ENCODE measurements at regions not wholly inside any gene's neighbourhood (a gene's known extent, or its start where the extent isn't known, plus 50 kb on each side); places are given as distances from the start of the nearest gene placed in this dataset.
"Not testable (repeated sequence)": the region's sequence is repeated elsewhere in the genome, so short reads cannot be mapped to it uniquely, and the experiment has no call there.

DNA sequence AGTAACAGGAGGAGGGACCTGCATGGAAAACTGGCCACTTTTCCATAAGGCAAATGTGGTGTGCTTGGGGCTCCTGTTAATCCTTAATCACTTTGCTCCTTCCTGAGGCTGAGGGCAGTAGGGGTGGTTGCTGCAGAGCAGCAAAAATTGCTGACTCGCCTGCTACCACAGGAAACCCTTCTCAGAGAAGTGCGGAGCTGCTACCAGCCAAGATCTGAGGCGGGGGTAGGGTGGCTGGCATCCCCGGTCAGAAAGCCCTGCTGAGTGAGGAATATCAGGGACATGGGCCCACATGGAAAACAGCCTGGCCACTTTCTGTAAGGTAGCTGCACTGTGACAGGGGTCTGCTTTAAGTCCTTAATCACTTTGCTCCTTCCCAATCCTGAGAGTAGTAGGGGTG is 192.4 kb upstream of the GHR start:
- Histone ChIP-seq H3K4me3 (no peak overlapping the region), H3K27ac (no peak overlapping the region), H4K20me1 (no peaks in the 10 kb centered on the region), H3K4me1 (no peaks in the 10 kb centered on the region), H3K9me3 (no peaks in the 10 kb centered on the region), H3K4me2 (no peak overlapping the region), H3K36me3 (no peaks in the 10 kb centered on the region), H3K27me3 (no peaks in the 10 kb centered on the region), H3K9ac (no peak overlapping the region)
- no peak for TF ChIP-seq Cebpa-rat (IDR thresholded peaks at IDR 0.05)

GRCh38 chr5:42235241-42235640 is 188.0 kb upstream of the GHR start:
- TF ChIP-seq Cebpa-rat (IDR thresholded peaks at IDR 0.05), result no peak
- Histone ChIP-seq H3K9me3 (no peaks in the 10 kb centered on the region), H3K27ac (no peak overlapping the region), H3K36me3 (no peaks in the 10 kb centered on the region), H3K4me3 (no peak overlapping the region), H3K9ac (no peak overlapping the region), H3K4me1 (no peaks in the 10 kb centered on the region), H3K27me3 (no peaks in the 10 kb centered on the region), H4K20me1 (no peaks in the 10 kb centered on the region), H3K4me2 (no peak overlapping the region)

GRCh38 chr5:42235837-42236236 is 187.4 kb upstream of the GHR start:
- no peak for TF ChIP-seq Cebpa-rat (IDR thresholded peaks at IDR 0.05)
- no peaks in the 10 kb centered on the region for H4K20me1 ChIP-seq
- no peaks in the 10 kb centered on the region for H3K4me1 ChIP-seq
- no peaks in the 10 kb centered on the region for H3K36me3 ChIP-seq
- no peaks in the 10 kb centered on the region for H3K9me3 ChIP-seq
- H3K27ac ChIP-seq, result no peak overlapping the region
- no peak overlapping the region for H3K9ac ChIP-seq
- H3K4me2 ChIP-seq, result no peak overlapping the region
- no peaks in the 10 kb centered on the region for H3K27me3 ChIP-seq
- H3K4me3 ChIP-seq, result no peak overlapping the region

- Histone ChIP-seq H3K36me3 (no peaks in the 10 kb centered on the region), H3K27me3 (no peaks in the 10 kb centered on the region), H3K27ac (no peak overlapping the region), H3K9me3 (no peaks in the 10 kb centered on the region), H3K9ac (no peak overlapping the region), H3K4me2 (no peak overlapping the region), H3K4me3 (no peak overlapping the region), H4K20me1 (no peaks in the 10 kb centered on the region), H3K4me1 (no peaks in the 10 kb centered on the region)
- no peak for TF ChIP-seq Cebpa-rat (IDR thresholded peaks at IDR 0.05)
These were observed 181.6 kb upstream of the GHR start for GRCh38 chr5:42241636-42242035.

- no peak for TF ChIP-seq Cebpa-rat (IDR thresholded peaks at IDR 0.05)
- Histone ChIP-seq H3K36me3 (no peaks in the 10 kb centered on the region), H3K4me3 (no peak overlapping the region), H3K9me3 (no peaks in the 10 kb centered on the region), H4K20me1 (no peaks in the 10 kb centered on the region), H3K27ac (no peak overlapping the region), H3K4me2 (no peak overlapping the region), H3K4me1 (no peaks in the 10 kb centered on the region), H3K27me3 (no peaks in the 10 kb centered on the region), H3K9ac (no peak overlapping the region)
These were observed 181.0 kb upstream of the GHR start for GRCh38 chr5:42242210-42242609.

DNA sequence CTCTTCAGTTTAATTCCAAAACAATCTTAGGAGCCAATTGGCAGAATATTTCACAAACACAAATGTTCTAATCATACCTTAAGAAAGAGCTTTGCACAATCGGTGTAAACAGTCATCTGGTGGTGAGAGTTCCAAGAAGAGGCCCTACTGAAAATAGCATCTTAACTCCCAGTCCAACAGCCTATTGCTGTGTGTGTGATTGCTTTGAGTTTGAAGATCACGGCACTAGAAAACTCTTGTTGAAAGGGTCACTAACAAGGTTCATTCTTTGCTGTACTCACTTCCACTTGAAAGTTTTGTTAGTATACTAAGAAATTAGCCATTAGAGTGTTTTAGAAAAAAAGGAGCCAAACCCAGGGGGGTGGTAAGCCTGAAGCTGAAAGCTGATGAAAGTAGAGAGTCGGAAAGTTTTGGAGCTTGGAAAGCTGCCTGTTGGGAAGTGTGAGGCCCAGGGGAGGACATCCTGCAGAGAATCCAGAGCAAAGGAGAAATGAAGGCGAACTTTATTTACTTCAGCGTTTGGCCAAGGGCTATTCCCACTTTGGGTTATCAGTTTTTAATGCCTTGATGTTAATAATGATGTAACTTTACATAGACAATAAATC is 180.3 kb upstream of the GHR start:
- Histone ChIP-seq H3K36me3 (no peaks in the 10 kb centered on the region), H3K4me2 (no peak overlapping the region), H3K27ac (no peak overlapping the region), H3K27me3 (no peaks in the 10 kb centered on the region), H3K4me1 (no peaks in the 10 kb centered on the region), H3K9ac (no peak overlapping the region), H4K20me1 (no peaks in the 10 kb centered on the region), H3K4me3 (no peak overlapping the region), H3K9me3 (no peaks in the 10 kb centered on the region)
- TF ChIP-seq Cebpa-rat (IDR thresholded peaks at IDR 0.05), result no peak

DNA sequence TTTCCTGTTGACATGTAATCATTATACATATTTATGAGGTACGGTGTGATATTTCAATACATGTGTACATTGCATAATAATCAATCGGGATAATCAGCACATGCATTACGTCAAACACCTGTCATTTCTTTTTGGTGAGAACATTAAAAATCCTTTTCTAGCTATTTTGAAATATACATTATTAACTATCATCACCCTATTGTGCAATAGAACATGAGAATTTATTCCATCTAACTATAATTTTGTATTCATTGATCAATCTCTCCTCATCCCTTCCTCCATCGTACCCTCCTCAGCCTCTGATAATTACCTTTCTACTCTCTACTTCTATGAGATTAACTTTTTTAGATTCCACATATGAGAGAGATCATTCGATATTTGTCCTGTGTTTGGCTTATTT is 170.9 kb upstream of the GHR start:
- H3K27me3 ChIP-seq, result no peaks in the 10 kb centered on the region
- no peaks in the 10 kb centered on the region for H3K4me1 ChIP-seq
- no peaks in the 10 kb centered on the region for H4K20me1 ChIP-seq
- TF ChIP-seq Cebpa-rat (IDR thresholded peaks at IDR 0.05), result no peak
- H3K36me3 ChIP-seq, result no peaks in the 10 kb centered on the region
- H3K27ac ChIP-seq, result no peak overlapping the region
- H3K9me3 ChIP-seq, result no peaks in the 10 kb centered on the region
- H3K4me2 ChIP-seq, result no peak overlapping the region
- no peak overlapping the region for H3K9ac ChIP-seq
- no peak overlapping the region for H3K4me3 ChIP-seq

DNA sequence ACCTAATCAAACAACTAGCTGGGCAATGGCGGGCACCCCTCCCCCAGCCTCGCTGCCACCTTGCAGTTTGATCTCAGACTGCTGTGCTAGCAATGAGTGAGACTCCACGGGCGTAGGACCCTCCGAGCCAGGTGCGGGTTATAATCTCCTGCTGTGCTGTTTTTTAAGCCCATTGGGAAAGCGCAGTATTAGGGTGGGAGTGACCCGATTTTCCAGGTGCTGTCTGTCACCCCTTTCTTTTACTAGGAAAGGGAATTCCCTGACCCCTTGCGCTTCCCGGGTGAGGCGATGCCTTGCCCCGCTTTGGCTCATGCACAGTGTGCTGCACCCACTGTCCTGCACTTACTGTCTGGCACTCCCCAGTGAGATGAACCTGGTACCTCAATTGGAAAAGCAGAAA is 163.3 kb upstream of the GHR start:
- H3K4me3 ChIP-seq, H3K4me2 ChIP-seq, H4K20me1 ChIP-seq, H3K27me3 ChIP-seq, H3K9ac ChIP-seq, H3K9me3 ChIP-seq, H3K27ac ChIP-seq, H3K4me1 ChIP-seq, H3K36me3 ChIP-seq: not testable (repeated sequence)

GRCh38 chr5:42267091-42267490 is 156.1 kb upstream of the GHR start:
- H3K27ac ChIP-seq, result no peak overlapping the region
- no peak for TF ChIP-seq Cebpa-rat (IDR thresholded peaks at IDR 0.05)
- no peak overlapping the region for H3K4me2 ChIP-seq

GRCh38 chr5:42268170-42268569 is 155.1 kb upstream of the GHR start:
- H3K27ac ChIP-seq, H3K36me3 ChIP-seq, H3K4me2 ChIP-seq, H3K4me3 ChIP-seq, H4K20me1 ChIP-seq, H3K4me1 ChIP-seq, H3K9me3 ChIP-seq, H3K9ac ChIP-seq, H3K27me3 ChIP-seq: not testable (repeated sequence)

More at GRCh38 chr5:42267091-42267490, 156.1 kb upstream of the GHR start:
- Histone ChIP-seq H4K20me1 (no peaks in the 10 kb centered on the region), H3K9ac (no peak overlapping the region), H3K9me3 (no peaks in the 10 kb centered on the region), H3K4me3 (no peak overlapping the region), H3K4me1 (no peaks in the 10 kb centered on the region), H3K27me3 (no peaks in the 10 kb centered on the region), H3K36me3 (no peaks in the 10 kb centered on the region)

GRCh38 chr5:42268630-42269029 is 154.6 kb upstream of the GHR start:
- TF ChIP-seq Cebpa-rat (IDR thresholded peaks at IDR 0.05), result no peak

More at GRCh38 chr5:42268630-42269029, 154.6 kb upstream of the GHR start:
- Histone ChIP-seq H3K9ac (no peak overlapping the region), H3K9me3 (no peaks in the 10 kb centered on the region), H3K4me3 (no peak overlapping the region), H3K36me3 (no peaks in the 10 kb centered on the region), H3K4me1 (no peaks in the 10 kb centered on the region), H3K27me3 (no peaks in the 10 kb centered on the region), H3K4me2 (no peak overlapping the region), H4K20me1 (no peaks in the 10 kb centered on the region), H3K27ac (no peak overlapping the region)
